ENCODE measurements at regions not wholly inside any gene's neighbourhood (a gene's known extent, or its start where the extent isn't known, plus 50 kb on each side); places are given as distances from the start of the nearest gene placed in this dataset.
A peak's percentile ranks its signal among the peaks of the same experiment; 100 is the strongest.

- TF ChIP-seq ETS1 (IDR thresholded peaks at IDR 0.05) = no peak
Observed at GRCh38 chr2:52639692-52640091, 1127.9 kb upstream of the CHAC2 start (continued).

GRCh38 chr2:52632543-52632942 lies 1135.1 kb upstream of the CHAC2 start:
- H3K4me3 Mint-ChIP-seq = no peak overlapping the region
- H3K4me1 ChIP-seq (ENCODE audit: insufficient read depth) = no peaks in the 10 kb centered on the region
- no peak overlapping the region for H3K4me3 ChIP-seq
- H3K36me3 ChIP-seq (ENCODE audit: insufficient read depth) = no peaks in the 10 kb centered on the region
- peaks cover 11% of the 10 kb centered on the region; the same call in 2 of the 3 replicates for H3K9me3 Mint-ChIP-seq
- DNase-seq (ENCODE audit: low spot score) = peak; percentile 60
- no peak overlapping the region for H3K27ac ChIP-seq (ENCODE audit: low read depth)
- peaks cover 3% of the 10 kb centered on the region for H3K36me3 Mint-ChIP-seq (ENCODE audit: low read depth)
- no peaks in the 10 kb centered on the region; the same call in 1 of the 2 replicates for H3K9me2 ChIP-seq (ENCODE audit: insufficient read depth)
- no peak overlapping the region for H2AFZ ChIP-seq
- H3K27ac Mint-ChIP-seq = no peak overlapping the region
- H3K27me3 ChIP-seq (ENCODE audit: insufficient read depth) = no peaks in the 10 kb centered on the region
- no peaks in the 10 kb centered on the region for H3K4me1 Mint-ChIP-seq
- no peaks in the 10 kb centered on the region for H4K20me1 ChIP-seq (replicated peaks; ENCODE audit: insufficient read depth)
- peak; percentile 94 for ATAC-seq
- TF ChIP-seq STAT1 (IDR thresholded peaks at IDR 0.05; ENCODE audit: unreplicated experiment) (no peak), ETS1 (IDR thresholded peaks at IDR 0.05) (no peak), CTCF (conservative IDR thresholded peaks at IDR 0.05; ENCODE audit: low read depth in 2 of 2) (peak; percentile 51 to 68), JUNB (IDR thresholded peaks at IDR 0.05; ENCODE audit: unreplicated experiment) (no peak), ZNF462 (CRISPR knock-in tag; IDR thresholded peaks at IDR 0.05) (no peak)
- H3F3A ChIP-seq (replicated peaks; ENCODE audit: low read depth) = no peaks in the 10 kb centered on the region
- H3K27me3 Mint-ChIP-seq (ENCODE audit: insufficient read depth, low read depth, poor library complexity) = no peaks in the 10 kb centered on the region
- H3K79me2 ChIP-seq (replicated peaks; ENCODE audit: insufficient read depth) = no peaks in the 10 kb centered on the region
- H3K4me2 ChIP-seq = no peak overlapping the region

Data from GM23338 (cell line).